ENCODE measurements at regions not wholly inside any gene's neighbourhood (a gene's known extent, or its start where the extent isn't known, plus 50 kb on each side); places are given as distances from the start of the nearest gene placed in this dataset.
A peak's percentile ranks its signal among the peaks of the same experiment; 100 is the strongest.

DNA sequence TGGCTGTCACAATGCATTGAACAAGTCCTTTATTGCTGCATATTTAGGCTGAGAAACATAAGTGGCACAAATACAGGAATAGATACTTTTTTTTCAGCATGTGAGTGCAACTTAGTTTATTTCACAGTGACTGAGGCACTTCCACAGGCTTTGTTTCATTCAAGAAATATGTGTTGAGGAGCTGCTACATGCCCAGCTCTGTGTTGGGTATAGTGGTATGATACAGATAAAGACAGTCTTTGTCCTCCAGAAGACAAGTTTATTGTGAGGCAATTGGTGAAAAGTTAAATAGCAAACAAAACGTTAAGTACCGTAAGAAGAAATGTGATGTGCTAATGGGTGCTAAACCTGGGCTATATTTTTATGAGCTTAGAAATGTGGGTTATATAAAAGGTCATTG lies 186.4 kb downstream of the SPRY1 start:
- Histone ChIP-seq H3K9me3 (peaks cover 0 to 35% (median 8%) of the 10 kb centered on the region in 11 donors), H3K36me3 (no peaks in the 10 kb centered on the region), H3K4me3 (no peak overlapping the region), H3K4me1 (peaks cover 0 to 4% (median 0%) of the 10 kb centered on the region in 9 donors), H3K27ac (no peak overlapping the region), H3K27me3 (no peaks in the 10 kb centered on the region)
- DNase-seq, result no peak
- 87 to 96% methylated on average over 2 of the region's 2 CpGs for WGBS, 2 donors
- ATAC-seq, result no peak
- intact Hi-C loops (cut with DNase I), result no loop called here
- TF ChIP-seq, protein P1, sequence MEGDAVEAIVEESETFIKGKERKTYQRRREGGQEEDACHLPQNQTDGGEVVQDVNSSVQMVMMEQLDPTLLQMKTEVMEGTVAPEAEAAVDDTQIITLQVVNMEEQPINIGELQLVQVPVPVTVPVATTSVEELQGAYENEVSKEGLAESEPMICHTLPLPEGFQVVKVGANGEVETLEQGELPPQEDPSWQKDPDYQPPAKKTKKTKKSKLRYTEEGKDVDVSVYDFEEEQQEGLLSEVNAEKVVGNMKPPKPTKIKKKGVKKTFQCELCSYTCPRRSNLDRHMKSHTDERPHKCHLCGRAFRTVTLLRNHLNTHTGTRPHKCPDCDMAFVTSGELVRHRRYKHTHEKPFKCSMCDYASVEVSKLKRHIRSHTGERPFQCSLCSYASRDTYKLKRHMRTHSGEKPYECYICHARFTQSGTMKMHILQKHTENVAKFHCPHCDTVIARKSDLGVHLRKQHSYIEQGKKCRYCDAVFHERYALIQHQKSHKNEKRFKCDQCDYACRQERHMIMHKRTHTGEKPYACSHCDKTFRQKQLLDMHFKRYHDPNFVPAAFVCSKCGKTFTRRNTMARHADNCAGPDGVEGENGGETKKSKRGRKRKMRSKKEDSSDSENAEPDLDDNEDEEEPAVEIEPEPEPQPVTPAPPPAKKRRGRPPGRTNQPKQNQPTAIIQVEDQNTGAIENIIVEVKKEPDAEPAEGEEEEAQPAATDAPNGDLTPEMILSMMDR (IDR thresholded peaks at IDR 0.05), result no peak

DNA sequence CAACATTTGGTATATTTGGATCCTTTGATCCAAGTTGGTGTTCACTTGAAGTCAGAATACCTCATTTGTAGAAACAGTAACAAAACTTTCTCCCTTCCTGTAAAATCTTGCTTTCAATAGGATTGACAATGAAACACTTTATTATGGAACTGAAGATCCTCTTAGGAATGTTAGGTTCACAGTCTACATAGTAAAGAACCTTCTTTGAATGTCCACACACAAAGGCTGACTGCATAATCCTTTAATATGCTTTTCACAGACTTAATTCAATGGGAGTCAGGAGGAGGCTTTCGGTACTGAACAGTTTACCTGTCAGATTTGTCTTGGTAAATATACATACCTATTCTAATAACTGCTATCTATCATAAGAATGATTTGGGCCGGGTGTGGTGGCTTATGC lies 188.5 kb downstream of the SPRY1 start:
- Histone ChIP-seq H3K27ac (no peak overlapping the region), H3K36me3 (no peaks in the 10 kb centered on the region), H3K27me3 (no peaks in the 10 kb centered on the region), H3K4me3 (no peak overlapping the region), H3K4me1 (peaks cover 0 to 21% (median 5%) of the 10 kb centered on the region in 9 donors), H3K9me3 (peaks cover 0 to 24% (median 8%) of the 10 kb centered on the region in 11 donors)
- intact Hi-C loops (cut with DNase I), result loop anchor here in 1 of 10 donors (5.0 kb wide), 1 partner anchor 1412 kb away; no protein-coding TSS in a partner anchor
- ATAC-seq (no peak), DNase-seq (no peak)
- WGBS, 2 donors, result 93 to 94% methylated on average over 2 of the region's 2 CpGs
- TF ChIP-seq, protein P1 (IDR thresholded peaks at IDR 0.05), result no peak

DNA sequence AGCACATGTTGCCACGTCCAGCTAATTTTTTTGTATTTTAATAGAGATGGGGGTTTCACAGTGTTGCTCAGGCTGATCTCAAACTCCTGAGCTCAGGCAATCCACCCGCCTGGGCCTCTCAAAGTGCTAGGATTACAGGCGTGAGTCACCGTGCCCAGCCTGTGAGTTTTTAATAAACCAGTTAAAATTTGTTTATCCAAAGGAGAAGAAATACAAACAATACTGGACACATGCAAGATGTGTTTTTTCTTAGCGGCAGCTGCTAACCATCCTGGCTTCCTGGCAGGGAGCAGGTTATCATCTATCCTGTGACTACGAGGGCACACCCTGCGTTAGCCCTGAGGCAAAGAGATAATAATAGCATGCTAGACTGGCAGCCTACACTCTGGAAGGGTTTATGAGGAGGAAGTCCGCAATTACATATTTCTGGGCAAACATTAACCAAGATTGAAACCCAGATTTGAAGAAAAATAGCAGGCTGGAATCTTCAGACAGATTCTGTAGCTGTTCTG lies 191.4 kb downstream of the SPRY1 start:
- no peaks in the 10 kb centered on the region for H3K27me3 ChIP-seq
- no peak overlapping the region for H3K4me3 ChIP-seq
- 70 to 74% methylated on average over 8 of the region's 8 CpGs for WGBS, 2 donors
- H3K27ac ChIP-seq, result peak overlapping the region in 9 of 10 donors; percentile 46 to 80 (median 59)
- H3K36me3 ChIP-seq, result no peaks in the 10 kb centered on the region
- ATAC-seq (peak in 6 of 8 donors; percentile 35 to 72 (median 60)), DNase-seq (peak in 1 of 2 donors; percentile 12)
- intact Hi-C loops (cut with DNase I), result loop anchor here in 1 of 10 donors (5.0 kb wide), 1 partner anchor 1409 kb away; no protein-coding TSS in a partner anchor
- H3K9me3 ChIP-seq, result no peaks in the 10 kb centered on the region
- peaks cover 0 to 21% (median 5%) of the 10 kb centered on the region in 9 donors for H3K4me1 ChIP-seq
- TF ChIP-seq, protein P1 (IDR thresholded peaks at IDR 0.05), result no peak

DNA sequence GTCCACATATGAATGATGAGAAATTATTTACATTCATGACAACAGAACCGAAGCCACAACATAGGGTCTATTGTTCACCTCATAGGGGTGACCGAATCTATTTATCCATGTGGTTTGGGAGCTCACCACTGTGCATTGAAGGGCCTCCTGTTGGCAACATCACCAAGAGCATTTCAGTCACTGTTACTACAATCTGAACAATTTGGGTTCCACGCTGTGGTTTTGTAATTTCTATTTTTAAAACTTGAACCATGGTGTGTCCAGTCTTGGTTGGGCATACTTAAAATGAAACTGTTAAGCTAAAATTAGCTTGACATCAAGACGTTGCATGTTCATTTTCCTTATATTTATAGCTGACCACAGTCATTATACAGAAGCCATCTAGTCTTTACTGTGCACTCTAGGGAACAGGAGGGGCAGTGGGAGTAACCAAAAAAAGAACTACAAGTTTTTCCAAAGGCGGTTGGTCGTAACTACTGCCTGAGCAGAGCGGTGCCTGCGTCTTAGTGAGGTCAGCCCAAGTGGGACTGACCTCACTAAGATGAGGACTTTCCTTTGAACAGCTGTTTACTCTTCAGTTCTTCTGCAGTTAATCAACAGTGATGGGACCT lies 192.1 kb downstream of the SPRY1 start:
- TF ChIP-seq, protein P1 (IDR thresholded peaks at IDR 0.05), result no peak
- peaks cover 0 to 21% (median 5%) of the 10 kb centered on the region in 9 donors for H3K4me1 ChIP-seq
- no peaks in the 10 kb centered on the region for H3K36me3 ChIP-seq
- intact Hi-C loops (cut with DNase I), result loop anchor here in 1 of 10 donors (5.0 kb wide), 1 partner anchor 1409 kb away; no protein-coding TSS in a partner anchor
- peak; percentile 68 to 95 (median 94) for ATAC-seq
- H3K27me3 ChIP-seq, result no peaks in the 10 kb centered on the region
- H3K4me3 ChIP-seq, result no peak overlapping the region
- 67 to 69% methylated on average over 8 of the region's 8 CpGs for WGBS, 2 donors
- peak in 1 of 2 donors; percentile 47 for DNase-seq
- H3K9me3 ChIP-seq, result no peaks in the 10 kb centered on the region
- H3K27ac ChIP-seq, result peak overlapping the region in 9 of 10 donors; percentile 46 to 80 (median 59)
